ENCODE measurements at regions not wholly inside any gene's neighbourhood (a gene's known extent, or its start where the extent isn't known, plus 50 kb on each side); places are given as distances from the start of the nearest gene placed in this dataset.

- no peak overlapping the region for H3K4me3 ChIP-seq (ENCODE audit: control insufficient read depth in 1 of 7, extremely low read depth in 1 of 7, insufficient read depth in 4 of 7, low read depth in 2 of 7, low read length in 6 of 7)
- H3K4me1 ChIP-seq (ENCODE audit: control extremely low read depth in 1 of 4, control insufficient read depth in 4 of 4, insufficient read depth in 4 of 4, low read length in 3 of 4), result no peaks in the 10 kb centered on the region
- H3K27me3 ChIP-seq (replicated peaks in 2 of 5; ENCODE audit: control insufficient read depth in 4 of 5, insufficient read depth in 5 of 5, low read length in 4 of 5), result no peaks in the 10 kb centered on the region
- CTCF ChIA-PET, result no interaction called here
- POLR2A ChIA-PET, result no interaction called here
- no peaks in the 10 kb centered on the region for H3K9me3 ChIP-seq (ENCODE audit: control extremely low read depth in 1 of 5, control insufficient read depth in 4 of 5, insufficient read depth in 2 of 5, low read depth in 1 of 5, low read length in 4 of 5)
- DNase-seq, result no peak
- H3K36me3 ChIP-seq (ENCODE audit: control insufficient read depth in 4 of 4, insufficient read depth in 4 of 4, low read length in 3 of 4), result no peaks in the 10 kb centered on the region
- no peak overlapping the region for H3K27ac ChIP-seq (ENCODE audit: insufficient read depth in 1 of 2, low read depth in 1 of 2, low read length in 2 of 2, poor library complexity in 1 of 2, severe bottlenecking in 2 of 2)
- 75% methylated on average over 1 of the region's 1 CpG for WGBS (ENCODE audit: insufficient coverage)
These were observed 704.7 kb upstream of the MBL2 start for GRCh38 chr10:53477313-53477675.

- no peaks in the 10 kb centered on the region for H3K9me3 ChIP-seq (ENCODE audit: control extremely low read depth in 1 of 5, control insufficient read depth in 4 of 5, insufficient read depth in 2 of 5, low read depth in 1 of 5, low read length in 4 of 5)
- H3K27ac ChIP-seq (ENCODE audit: insufficient read depth in 1 of 2, low read depth in 1 of 2, low read length in 2 of 2, poor library complexity in 1 of 2, severe bottlenecking in 2 of 2), result no peak overlapping the region
- H3K4me1 ChIP-seq (ENCODE audit: control extremely low read depth in 1 of 4, control insufficient read depth in 4 of 4, insufficient read depth in 4 of 4, low read length in 3 of 4), result no peaks in the 10 kb centered on the region
- no peaks in the 10 kb centered on the region for H3K36me3 ChIP-seq (ENCODE audit: control insufficient read depth in 4 of 4, insufficient read depth in 4 of 4, low read length in 3 of 4)
- POLR2A ChIA-PET, result no interaction called here
- no peaks in the 10 kb centered on the region for H3K27me3 ChIP-seq (replicated peaks in 2 of 5; ENCODE audit: control insufficient read depth in 4 of 5, insufficient read depth in 5 of 5, low read length in 4 of 5)
- CTCF ChIA-PET, result no interaction called here
- WGBS (ENCODE audit: insufficient coverage), result no CpG with 5 or more reads among the region's 3 CpGs
- DNase-seq, result no peak
- no peak overlapping the region for H3K4me3 ChIP-seq (ENCODE audit: control insufficient read depth in 1 of 7, extremely low read depth in 1 of 7, insufficient read depth in 4 of 7, low read depth in 2 of 7, low read length in 6 of 7)
These were observed 704.2 kb upstream of the MBL2 start for GRCh38 chr10:53476650-53477312.

GRCh38 chr10:53469383-53469782, 696.8 kb upstream of the MBL2 start:
- ChIA-PET POLR2A (no interaction called here), CTCF (no interaction called here)

GRCh38 chr10:53463539-53463938, 691.0 kb upstream of the MBL2 start:
- ChIA-PET POLR2A (no interaction called here), CTCF (no interaction called here)
- no peaks in the 10 kb centered on the region for H3K4me1 ChIP-seq (ENCODE audit: control extremely low read depth in 1 of 4, control insufficient read depth in 4 of 4, insufficient read depth in 4 of 4, low read length in 3 of 4)
- H3K27ac ChIP-seq (ENCODE audit: insufficient read depth in 1 of 2, low read depth in 1 of 2, low read length in 2 of 2, poor library complexity in 1 of 2, severe bottlenecking in 2 of 2), result no peak overlapping the region
- DNase-seq, result no peak
- H3K9me3 ChIP-seq (ENCODE audit: control extremely low read depth in 1 of 5, control insufficient read depth in 4 of 5, insufficient read depth in 2 of 5, low read depth in 1 of 5, low read length in 4 of 5), result no peaks in the 10 kb centered on the region
- H3K36me3 ChIP-seq (ENCODE audit: control insufficient read depth in 4 of 4, insufficient read depth in 4 of 4, low read length in 3 of 4), result no peaks in the 10 kb centered on the region
- no peaks in the 10 kb centered on the region for H3K27me3 ChIP-seq (replicated peaks in 2 of 5; ENCODE audit: control insufficient read depth in 4 of 5, insufficient read depth in 5 of 5, low read length in 4 of 5)
- no peak overlapping the region for H3K4me3 ChIP-seq (ENCODE audit: control insufficient read depth in 1 of 7, extremely low read depth in 1 of 7, insufficient read depth in 4 of 7, low read depth in 2 of 7, low read length in 6 of 7)
- WGBS (ENCODE audit: insufficient coverage), result 100% methylated on average over 4 of the region's 4 CpGs

More at GRCh38 chr10:53469383-53469782, 696.8 kb upstream of the MBL2 start:
- WGBS (ENCODE audit: insufficient coverage), result no CpG with 5 or more reads among the region's 2 CpGs
- H3K4me3 ChIP-seq (ENCODE audit: control insufficient read depth in 1 of 7, extremely low read depth in 1 of 7, insufficient read depth in 4 of 7, low read depth in 2 of 7, low read length in 6 of 7), result no peak overlapping the region
- H3K4me1 ChIP-seq (ENCODE audit: control extremely low read depth in 1 of 4, control insufficient read depth in 4 of 4, insufficient read depth in 4 of 4, low read length in 3 of 4), result no peaks in the 10 kb centered on the region
- no peaks in the 10 kb centered on the region for H3K36me3 ChIP-seq (ENCODE audit: control insufficient read depth in 4 of 4, insufficient read depth in 4 of 4, low read length in 3 of 4)
- no peak for DNase-seq
- no peak overlapping the region for H3K27ac ChIP-seq (ENCODE audit: insufficient read depth in 1 of 2, low read depth in 1 of 2, low read length in 2 of 2, poor library complexity in 1 of 2, severe bottlenecking in 2 of 2)
- no peaks in the 10 kb centered on the region for H3K27me3 ChIP-seq (replicated peaks in 2 of 5; ENCODE audit: control insufficient read depth in 4 of 5, insufficient read depth in 5 of 5, low read length in 4 of 5)
- H3K9me3 ChIP-seq (ENCODE audit: control extremely low read depth in 1 of 5, control insufficient read depth in 4 of 5, insufficient read depth in 2 of 5, low read depth in 1 of 5, low read length in 4 of 5), result no peaks in the 10 kb centered on the region

- WGBS (ENCODE audit: insufficient coverage), result no CpG with 5 or more reads among the region's 1 CpG
- Histone ChIP-seq H3K9me3 (ENCODE audit: control extremely low read depth in 1 of 5, control insufficient read depth in 4 of 5, insufficient read depth in 2 of 5, low read depth in 1 of 5, low read length in 4 of 5) (no peaks in the 10 kb centered on the region), H3K4me1 (ENCODE audit: control extremely low read depth in 1 of 4, control insufficient read depth in 4 of 4, insufficient read depth in 4 of 4, low read length in 3 of 4) (no peaks in the 10 kb centered on the region), H3K36me3 (ENCODE audit: control insufficient read depth in 4 of 4, insufficient read depth in 4 of 4, low read length in 3 of 4) (no peaks in the 10 kb centered on the region), H3K4me3 (ENCODE audit: control insufficient read depth in 1 of 7, extremely low read depth in 1 of 7, insufficient read depth in 4 of 7, low read depth in 2 of 7, low read length in 6 of 7) (no peak overlapping the region), H3K27ac (ENCODE audit: insufficient read depth in 1 of 2, low read depth in 1 of 2, low read length in 2 of 2, poor library complexity in 1 of 2, severe bottlenecking in 2 of 2) (no peak overlapping the region), H3K27me3 (replicated peaks in 2 of 5; ENCODE audit: control insufficient read depth in 4 of 5, insufficient read depth in 5 of 5, low read length in 4 of 5) (no peaks in the 10 kb centered on the region)
- DNase-seq, result no peak
- POLR2A ChIA-PET, result no interaction called here
- CTCF ChIA-PET, result no interaction called here
These were observed 685.4 kb upstream of the MBL2 start for GRCh38 chr10:53458007-53458406.

GRCh38 chr10:53453196-53453595, 680.6 kb upstream of the MBL2 start:
- Histone ChIP-seq H3K4me3 (ENCODE audit: control insufficient read depth in 1 of 7, extremely low read depth in 1 of 7, insufficient read depth in 4 of 7, low read depth in 2 of 7, low read length in 6 of 7) (no peak overlapping the region), H3K4me1 (ENCODE audit: control extremely low read depth in 1 of 4, control insufficient read depth in 4 of 4, insufficient read depth in 4 of 4, low read length in 3 of 4) (no peaks in the 10 kb centered on the region), H3K27ac (ENCODE audit: insufficient read depth in 1 of 2, low read depth in 1 of 2, low read length in 2 of 2, poor library complexity in 1 of 2, severe bottlenecking in 2 of 2) (no peak overlapping the region), H3K27me3 (replicated peaks in 2 of 5; ENCODE audit: control insufficient read depth in 4 of 5, insufficient read depth in 5 of 5, low read length in 4 of 5) (no peaks in the 10 kb centered on the region), H3K9me3 (ENCODE audit: control extremely low read depth in 1 of 5, control insufficient read depth in 4 of 5, insufficient read depth in 2 of 5, low read depth in 1 of 5, low read length in 4 of 5) (no peaks in the 10 kb centered on the region), H3K36me3 (ENCODE audit: control insufficient read depth in 4 of 4, insufficient read depth in 4 of 4, low read length in 3 of 4) (no peaks in the 10 kb centered on the region)
- WGBS (ENCODE audit: insufficient coverage), result no CpG with 5 or more reads among the region's 1 CpG
- ChIA-PET POLR2A (no interaction called here), CTCF (no interaction called here)
- peak in 1 of 3 donors; percentile 1 for DNase-seq

- H3K27ac ChIP-seq (ENCODE audit: insufficient read depth in 1 of 2, low read depth in 1 of 2, low read length in 2 of 2, poor library complexity in 1 of 2, severe bottlenecking in 2 of 2), result no peak overlapping the region
- CTCF ChIA-PET, result no interaction called here
These were observed 675.0 kb upstream of the MBL2 start for GRCh38 chr10:53447576-53447975.

More at GRCh38 chr10:53447576-53447975, 675.0 kb upstream of the MBL2 start:
- WGBS (ENCODE audit: insufficient coverage), result 100% methylated on average over 1 of the region's 1 CpG
- no peak overlapping the region for H3K4me3 ChIP-seq (ENCODE audit: control insufficient read depth in 1 of 7, extremely low read depth in 1 of 7, insufficient read depth in 4 of 7, low read depth in 2 of 7, low read length in 6 of 7)
- H3K9me3 ChIP-seq (ENCODE audit: control extremely low read depth in 1 of 5, control insufficient read depth in 4 of 5, insufficient read depth in 2 of 5, low read depth in 1 of 5, low read length in 4 of 5), result peaks cover 0 to 7% (median 4%) of the 10 kb centered on the region in 5 experiments
- H3K4me1 ChIP-seq (ENCODE audit: control extremely low read depth in 1 of 4, control insufficient read depth in 4 of 4, insufficient read depth in 4 of 4, low read length in 3 of 4), result no peaks in the 10 kb centered on the region
- H3K27me3 ChIP-seq (replicated peaks in 2 of 5; ENCODE audit: control insufficient read depth in 4 of 5, insufficient read depth in 5 of 5, low read length in 4 of 5), result no peaks in the 10 kb centered on the region
- H3K36me3 ChIP-seq (ENCODE audit: control insufficient read depth in 4 of 4, insufficient read depth in 4 of 4, low read length in 3 of 4), result no peaks in the 10 kb centered on the region
- DNase-seq, result no peak
- POLR2A ChIA-PET, result no interaction called here

Data from common myeloid progenitor, CD34-positive (primary cell).